Calu3 (cell line): ENCODE measurements at regions not wholly inside any gene's neighbourhood (a gene's known extent, or its start where the extent isn't known, plus 50 kb on each side); places are given as distances from the start of the nearest gene placed in this dataset.

ENCODE experiments used
- BruUV-seq: library from RNA; stranded (reverse); fragments of 400-500 nt; replicated peaks from 2 replicates; lab custom pipeline; 2021; lab: Mats Ljungman, UMichigan
- CTCF ChIA-PET: fragments of 300-600 bp; sonication (Branson Sonifier 250); formaldehyde crosslinking; loops from one replicate; lab custom pipeline; 2022; ENCODE audit warnings: antibody characterized with exemption; lab: Charles Lee
- DNase-seq: peaks from one replicate; pipeline ENCODE4 v3.0.0; 2022
- H3K27ac Mint-ChIP-seq: one replicate; pipeline ENCODE4 v1.8.0; 2022; ENCODE audit warnings: mixed read lengths; ENCODE audit not compliant: unreplicated experiment
- H3K27me3 Mint-ChIP-seq: one replicate; pipeline ENCODE4 v1.8.0; 2022; ENCODE audit warnings: mixed read lengths; ENCODE audit not compliant: unreplicated experiment
- H3K36me3 Mint-ChIP-seq: one replicate; pipeline ENCODE4 v1.8.0; 2022; ENCODE audit warnings: mild to moderate bottlenecking, moderate library complexity, mixed read lengths; ENCODE audit not compliant: insufficient read depth, unreplicated experiment
- H3K4me1 Mint-ChIP-seq: one replicate; pipeline ENCODE4 v1.8.0; 2022; ENCODE audit warnings: mild to moderate bottlenecking, low read depth, mixed read lengths; ENCODE audit not compliant: unreplicated experiment
- H3K4me3 Mint-ChIP-seq: one replicate; pipeline ENCODE4 v1.8.0; 2022; ENCODE audit warnings: mild to moderate bottlenecking, low read depth, moderate library complexity, mixed read lengths; ENCODE audit not compliant: unreplicated experiment
- H3K9me3 Mint-ChIP-seq: one replicate; pipeline ENCODE4 v1.8.0; 2022; ENCODE audit warnings: low read depth, mixed read lengths; ENCODE audit not compliant: unreplicated experiment
- CTCF ChIP-seq: fragments of 200-600 bp; IDR thresholded peaks from one replicate; pipeline ENCODE4 v1.8.0; 2022; ENCODE audit warnings: antibody characterized with exemption; ENCODE audit not compliant: unreplicated experiment
- intact Hi-C: fragments of 100-400 bp; cut with micrococcal nuclease; formaldehyde crosslinking; loops from one replicate; pipeline ENCODE4 v1.10.0; 2022; ENCODE audit not compliant: unreplicated experiment

DNA sequence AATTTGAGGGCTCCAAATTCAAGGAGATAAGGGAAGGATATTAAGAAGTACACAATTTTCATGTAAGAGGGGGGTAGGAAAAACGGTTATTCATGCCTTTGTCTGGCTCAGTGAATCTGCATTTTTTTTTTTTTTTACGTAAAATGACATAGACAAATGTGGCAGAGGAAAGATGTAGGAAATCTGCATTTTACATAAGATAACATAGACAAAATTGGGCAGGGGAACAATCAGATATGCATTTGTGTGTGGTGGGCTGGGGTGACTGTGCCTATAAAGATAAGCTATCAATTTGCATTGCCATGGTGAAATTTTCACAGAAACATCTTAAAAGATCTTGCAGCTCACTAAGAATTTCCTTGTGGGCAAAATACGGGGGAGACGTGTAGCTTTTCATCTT is 92.7 kb upstream of the GPR141 start:
- H3K4me3 Mint-ChIP-seq = no peak overlapping the region
- BruUV-seq = no TSS peak
- no peak overlapping the region for H3K27ac Mint-ChIP-seq
- no peaks in the 10 kb centered on the region for H3K4me1 Mint-ChIP-seq
- no peaks in the 10 kb centered on the region for H3K27me3 Mint-ChIP-seq
- peaks cover 17% of the 10 kb centered on the region for H3K9me3 Mint-ChIP-seq
- DNase-seq = no peak
- no peaks in the 10 kb centered on the region for H3K36me3 Mint-ChIP-seq
- no peak for TF ChIP-seq CTCF
- intact Hi-C loops = no loop called here
- CTCF ChIA-PET = no interaction called here

DNA sequence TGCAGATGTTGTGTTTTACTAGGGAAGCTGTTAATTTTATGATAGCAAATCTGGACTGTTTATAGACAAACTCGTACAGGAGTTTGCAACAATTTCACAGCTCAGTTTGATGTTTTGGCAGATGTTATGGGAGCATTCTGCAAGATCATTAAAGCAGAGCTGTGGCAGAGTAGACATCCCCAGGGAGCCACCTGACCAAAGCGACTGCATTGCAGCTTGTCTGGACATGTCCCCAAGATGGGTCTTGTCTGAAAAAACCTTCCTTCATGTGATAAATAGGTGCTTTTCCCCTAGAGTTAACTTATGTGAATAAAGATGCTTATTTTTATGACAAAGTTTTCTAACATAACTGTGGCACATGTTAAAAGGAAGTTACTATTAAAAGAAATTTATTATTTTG is 91.2 kb upstream of the GPR141 start:
- Mint-ChIP-seq H3K27ac (no peak overlapping the region), H3K36me3 (no peaks in the 10 kb centered on the region), H3K4me1 (no peaks in the 10 kb centered on the region), H3K9me3 (peaks cover 14% of the 10 kb centered on the region), H3K4me3 (no peak overlapping the region), H3K27me3 (no peaks in the 10 kb centered on the region)
- intact Hi-C loops = no loop called here
- TF ChIP-seq CTCF = no peak
- CTCF ChIA-PET = no interaction called here
- DNase-seq = no peak
- BruUV-seq = no TSS peak

- H3K9me3 Mint-ChIP-seq = peaks cover 6% of the 10 kb centered on the region
- no peak overlapping the region for H3K4me3 Mint-ChIP-seq
- no peak for TF ChIP-seq CTCF
- no peaks in the 10 kb centered on the region for H3K27me3 Mint-ChIP-seq
- BruUV-seq = no TSS peak
- CTCF ChIA-PET = no interaction called here
- no peak for DNase-seq
- H3K4me1 Mint-ChIP-seq = no peaks in the 10 kb centered on the region
- intact Hi-C loops = no loop called here
- no peaks in the 10 kb centered on the region for H3K36me3 Mint-ChIP-seq
- no peak overlapping the region for H3K27ac Mint-ChIP-seq
Measured at GRCh38 chr7:37594602-37595001, 89.0 kb upstream of the GPR141 start.

GRCh38 chr7:37598824-37599223 is 84.7 kb upstream of the GPR141 start:
- CTCF ChIA-PET = interaction anchor here (0.7 kb wide), 1 partner anchor 758 kb away, joined by 3 read pairs; no protein-coding TSS in a partner anchor
- no peak for DNase-seq
- Mint-ChIP-seq H3K9me3 (peaks cover 3% of the 10 kb centered on the region), H3K4me3 (no peak overlapping the region), H3K27ac (no peak overlapping the region), H3K36me3 (no peaks in the 10 kb centered on the region), H3K4me1 (no peaks in the 10 kb centered on the region), H3K27me3 (no peaks in the 10 kb centered on the region)
- TF ChIP-seq CTCF = no peak
- intact Hi-C loops = no loop called here
- no TSS peak for BruUV-seq
